ENCODE measurements at regions not wholly inside any gene's neighbourhood (a gene's known extent, or its start where the extent isn't known, plus 50 kb on each side); places are given as distances from the start of the nearest gene placed in this dataset.
"Not testable (repeated sequence)": the region's sequence is repeated elsewhere in the genome, so short reads cannot be mapped to it uniquely, and the experiment has no call there.

GRCh38 chr5:15284706-15285105 lies 215.3 kb upstream of the FBXL7 start:
- no peak for ATAC-seq
- no peak for TF ChIP-seq CTCF (IDR thresholded peaks at IDR 0.05)

GRCh38 chr5:15283076-15283475 lies 216.9 kb upstream of the FBXL7 start:
- no peak for ATAC-seq

More at GRCh38 chr5:15284706-15285105, 215.3 kb upstream of the FBXL7 start:
- H3K4me3 ChIP-seq = no peak overlapping the region
- H3K27me3 ChIP-seq = no peaks in the 10 kb centered on the region
- DNase-seq = no peak
- no peak for FAIRE-seq
- H3K36me3 ChIP-seq = no peaks in the 10 kb centered on the region
- intact Hi-C loops (cut with DNase I) = no loop called here
- H3K4me1 ChIP-seq = no peaks in the 10 kb centered on the region
- no peak overlapping the region for H3K27ac ChIP-seq
- no peaks in the 10 kb centered on the region for H3K9me3 ChIP-seq

GRCh38 chr5:15282611-15283010 lies 217.4 kb upstream of the FBXL7 start:
- FAIRE-seq = no peak
- no peak for TF ChIP-seq CTCF (IDR thresholded peaks at IDR 0.05)
- H3K4me3 ChIP-seq = no peak overlapping the region
- H3K9me3 ChIP-seq = no peaks in the 10 kb centered on the region
- intact Hi-C loops (cut with DNase I) = no loop called here
- WGBS, 2 donors = 42 to 56% methylated on average over 2 of the region's 2 CpGs
- no peaks in the 10 kb centered on the region for H3K36me3 ChIP-seq
- DNase-seq = no peak
- no peak for ATAC-seq
- no peaks in the 10 kb centered on the region for H3K4me1 ChIP-seq
- no peaks in the 10 kb centered on the region for H3K27me3 ChIP-seq
- no peak overlapping the region for H3K27ac ChIP-seq

More at GRCh38 chr5:15283076-15283475, 216.9 kb upstream of the FBXL7 start:
- no peak overlapping the region for H3K27ac ChIP-seq
- DNase-seq = no peak
- H3K4me1 ChIP-seq = no peaks in the 10 kb centered on the region
- intact Hi-C loops (cut with DNase I) = no loop called here
- WGBS, 2 donors = 31 to 38% methylated on average over 2 of the region's 2 CpGs
- H3K36me3 ChIP-seq = no peaks in the 10 kb centered on the region
- H3K27me3 ChIP-seq = no peaks in the 10 kb centered on the region
- no peak for FAIRE-seq
- H3K9me3 ChIP-seq = no peaks in the 10 kb centered on the region
- H3K4me3 ChIP-seq = no peak overlapping the region
- TF ChIP-seq CTCF (IDR thresholded peaks at IDR 0.05) = no peak

GRCh38 chr5:15271596-15271995 lies 228.4 kb upstream of the FBXL7 start:
- WGBS, 2 donors = 26% methylated on average over 9 of the region's 9 CpGs
- DNase-seq; H3K4me1 ChIP-seq; H3K36me3 ChIP-seq; H3K27ac ChIP-seq; H3K4me3 ChIP-seq; intact Hi-C loops (cut with DNase I); H3K27me3 ChIP-seq; H3K9me3 ChIP-seq; ATAC-seq; FAIRE-seq: not testable (repeated sequence)

- H3K4me3 ChIP-seq = no peak overlapping the region
- FAIRE-seq (no peak), ATAC-seq (no peak), DNase-seq (no peak)
- WGBS, 2 donors = 37 to 49% methylated on average over 2 of the region's 2 CpGs
- no peak overlapping the region for H3K27ac ChIP-seq
- no peaks in the 10 kb centered on the region for H3K36me3 ChIP-seq
- no peaks in the 10 kb centered on the region for H3K9me3 ChIP-seq
- H3K4me1 ChIP-seq = no peaks in the 10 kb centered on the region
- no peak for TF ChIP-seq CTCF (IDR thresholded peaks at IDR 0.05)
- intact Hi-C loops (cut with DNase I) = no loop called here
- no peaks in the 10 kb centered on the region for H3K27me3 ChIP-seq
Observed at GRCh38 chr5:15267966-15268365, 232.0 kb upstream of the FBXL7 start.

GRCh38 chr5:15266841-15267240 lies 233.1 kb upstream of the FBXL7 start:
- FAIRE-seq = no peak

More at GRCh38 chr5:15266841-15267240, 233.1 kb upstream of the FBXL7 start:
- Histone ChIP-seq H3K4me1 (no peaks in the 10 kb centered on the region), H3K36me3 (no peaks in the 10 kb centered on the region), H3K9me3 (no peaks in the 10 kb centered on the region), H3K27me3 (no peaks in the 10 kb centered on the region), H3K4me3 (no peak overlapping the region), H3K27ac (no peak overlapping the region)
- ATAC-seq (no peak), DNase-seq (no peak)
- WGBS, 2 donors = 30 to 32% methylated on average over 1 of the region's 1 CpG
- no peak for TF ChIP-seq CTCF (IDR thresholded peaks at IDR 0.05)
- intact Hi-C loops (cut with DNase I) = no loop called here
